Small intestine (tissue), 7 donors: ENCODE measurements at regions not wholly inside any gene's neighbourhood (a gene's known extent, or its start where the extent isn't known, plus 50 kb on each side); places are given as distances from the start of the nearest gene placed in this dataset.
A peak's percentile ranks its signal among the peaks of the same experiment; 100 is the strongest.

Experiments
- DNase-seq, 2 donors: peaks; one replicate each; pipeline versions ENCODE4 v3.0.0 to v3.0.0-alpha.2; 2013
- FAIRE-seq: peaks from 2 replicates; lab custom pipeline; 2012; peaks lifted over from hg19 to GRCh38; lab: Jason Lieb, UNC
- H3K27ac ChIP-seq, 3 donors: one replicate each; pipeline ENCODE4 v1.5.1; 2013; ENCODE audit warnings: low read length in 2 of 3, mild to moderate bottlenecking in 2 of 3, control low read depth in 1 of 3, inconsistent platforms in 1 of 3, low read depth in 1 of 3, moderate library complexity in 1 of 3
- H3K27me3 ChIP-seq, 3 donors: one replicate each; pipeline ENCODE4 v1.6.1; 2013; ENCODE audit warnings: low read length in 3 of 3, inconsistent platforms in 1 of 3; ENCODE audit not compliant: control insufficient read depth in 3 of 3, insufficient read depth in 3 of 3
- H3K36me3 ChIP-seq, 3 donors: one replicate each; pipeline ENCODE4 v1.6.1; 2013; ENCODE audit warnings: low read length in 3 of 3, inconsistent platforms in 1 of 3, low read depth in 1 of 3, mild to moderate bottlenecking in 1 of 3, moderate library complexity in 1 of 3; ENCODE audit not compliant: control insufficient read depth in 3 of 3, insufficient read depth in 2 of 3
- H3K4me1 ChIP-seq, 3 donors: one replicate each; pipeline ENCODE4 v1.6.1; 2013; ENCODE audit warnings: low read length in 2 of 3, inconsistent platforms in 1 of 3, low read depth in 1 of 3, mild to moderate bottlenecking in 1 of 3, moderate library complexity in 1 of 3; ENCODE audit not compliant: control insufficient read depth in 3 of 3, insufficient read depth in 2 of 3
- H3K4me3 ChIP-seq, 3 donors: one replicate each; pipeline ENCODE4 v1.5.1; 2013; ENCODE audit warnings: low read length in 3 of 3, control low read depth in 1 of 3, inconsistent platforms in 1 of 3, low read depth in 1 of 3, mild to moderate bottlenecking in 1 of 3, moderate library complexity in 1 of 3
- H3K9me3 ChIP-seq, 2 donors: one replicate each; pipeline ENCODE4 v1.6.1; 2013; ENCODE audit warnings: low read depth in 1 of 2, low read length in 1 of 2; ENCODE audit not compliant: control insufficient read depth in 2 of 2, insufficient read depth in 1 of 2
- WGBS, 3 donors: extraction: QIAGEN DNeasy Blood & Tissue Kit; methylation state at CpG; one replicate each; pipeline ENCODE4 v1.1.7; 2013; 5-methylcytosine and 5-hydroxymethylcytosine counted together
- donor health status: healthy with polysubstance abuse.
- donor health status: control.
- donor health status: control.
- donor health status: Bipolar disorder and iron deficiency.
- donor health status: healthy.

GRCh38 chr17:65463242-65463641, 98.2 kb downstream of the AXIN2 start:
- peaks cover 0 to 3% (median 0%) of the 10 kb centered on the region in 3 donors for H3K27me3 ChIP-seq
- H3K4me1 ChIP-seq: peaks cover 0 to 4% (median 0%) of the 10 kb centered on the region in 3 donors
- no peaks in the 10 kb centered on the region for H3K36me3 ChIP-seq
- no peak for FAIRE-seq
- H3K4me3 ChIP-seq: no peak overlapping the region
- WGBS, 3 donors: 74 to 88% (median 87%) methylated on average over 9 of the region's 9 CpGs
- no peak overlapping the region for H3K27ac ChIP-seq
- H3K9me3 ChIP-seq: no peaks in the 10 kb centered on the region
- DNase-seq: no peak

GRCh38 chr17:65459677-65460347, 101.6 kb downstream of the AXIN2 start:
- FAIRE-seq: no peak
- WGBS, 3 donors: 65 to 73% (median 71%) methylated on average over 15 of the region's 15 CpGs

GRCh38 chr17:65457635-65458257, 103.7 kb downstream of the AXIN2 start:
- no peak for DNase-seq
- 20 to 60% (median 36%) methylated on average over 11 of the region's 11 CpGs for WGBS, 3 donors
- FAIRE-seq: no peak
- H3K4me3 ChIP-seq: no peak overlapping the region
- no peaks in the 10 kb centered on the region for H3K36me3 ChIP-seq
- peaks cover 0 to 3% (median 0%) of the 10 kb centered on the region in 3 donors for H3K27me3 ChIP-seq
- H3K27ac ChIP-seq: no peak overlapping the region
- H3K9me3 ChIP-seq: no peaks in the 10 kb centered on the region
- H3K4me1 ChIP-seq: peaks cover 0 to 4% (median 0%) of the 10 kb centered on the region in 3 donors

More at GRCh38 chr17:65459677-65460347, 101.6 kb downstream of the AXIN2 start:
- no peak overlapping the region for H3K27ac ChIP-seq
- peaks cover 0 to 4% (median 0%) of the 10 kb centered on the region in 3 donors for H3K4me1 ChIP-seq
- no peak overlapping the region for H3K4me3 ChIP-seq
- H3K36me3 ChIP-seq: no peaks in the 10 kb centered on the region
- no peak for DNase-seq
- H3K9me3 ChIP-seq: no peaks in the 10 kb centered on the region
- peaks cover 0 to 3% (median 0%) of the 10 kb centered on the region in 3 donors for H3K27me3 ChIP-seq

GRCh38 chr17:65457183-65457582, 104.3 kb downstream of the AXIN2 start:
- Histone ChIP-seq H3K36me3 (no peaks in the 10 kb centered on the region), H3K4me3 (no peak overlapping the region), H3K4me1 (peaks cover 0 to 4% (median 0%) of the 10 kb centered on the region in 3 donors), H3K27me3 (peaks cover 0 to 3% (median 0%) of the 10 kb centered on the region in 3 donors), H3K27ac (no peak overlapping the region), H3K9me3 (peaks cover 0 to under 1% of the 10 kb centered on the region in 2 donors)
- peak in 1 of 2 donors; percentile 17 for DNase-seq
- 13 to 52% (median 38%) methylated on average over 3 of the region's 3 CpGs for WGBS, 3 donors
- FAIRE-seq: no peak

GRCh38 chr17:65456368-65457151, 104.9 kb downstream of the AXIN2 start:
- no peak overlapping the region for H3K4me3 ChIP-seq
- peaks cover 0 to 4% (median 0%) of the 10 kb centered on the region in 3 donors for H3K4me1 ChIP-seq
- DNase-seq (no peak), FAIRE-seq (no peak)
- peaks cover 0 to 3% (median 0%) of the 10 kb centered on the region in 3 donors for H3K27me3 ChIP-seq
- WGBS, 3 donors: 74% methylated on average over 7 of the region's 7 CpGs
- no peaks in the 10 kb centered on the region for H3K36me3 ChIP-seq
- peaks cover 0 to 5% of the 10 kb centered on the region in 2 donors for H3K9me3 ChIP-seq
- H3K27ac ChIP-seq: no peak overlapping the region

GRCh38 chr17:65455972-65456343, 105.5 kb downstream of the AXIN2 start:
- H3K9me3 ChIP-seq: peaks cover 0 to 5% of the 10 kb centered on the region in 2 donors
- FAIRE-seq (no peak), DNase-seq (peak; percentile 35 to 40)
- H3K36me3 ChIP-seq: no peaks in the 10 kb centered on the region
- H3K27me3 ChIP-seq: peaks cover 0 to 3% (median 0%) of the 10 kb centered on the region in 3 donors
- no peak overlapping the region for H3K27ac ChIP-seq
- peaks cover 0 to 4% (median 0%) of the 10 kb centered on the region in 3 donors for H3K4me1 ChIP-seq
- WGBS, 3 donors: 12 to 40% (median 27%) methylated on average over 7 of the region's 7 CpGs
- H3K4me3 ChIP-seq: no peak overlapping the region

- Histone ChIP-seq H3K4me3 (no peak overlapping the region), H3K27me3 (peaks cover 0 to 3% (median 0%) of the 10 kb centered on the region in 3 donors), H3K4me1 (peaks cover 0 to 4% (median 0%) of the 10 kb centered on the region in 3 donors), H3K36me3 (no peaks in the 10 kb centered on the region), H3K9me3 (peaks cover 0 to 5% of the 10 kb centered on the region in 2 donors), H3K27ac (no peak overlapping the region)
- 75 to 85% (median 77%) methylated on average over 11 of the region's 11 CpGs for WGBS, 3 donors
- DNase-seq (no peak), FAIRE-seq (no peak)
Observed at GRCh38 chr17:65455154-65455971, 106.1 kb downstream of the AXIN2 start.
